Lower leg skin (tissue), 3 donors: ENCODE measurements at regions not wholly inside any gene's neighbourhood (a gene's known extent, or its start where the extent isn't known, plus 50 kb on each side); places are given as distances from the start of the nearest gene placed in this dataset.

ENCODE experiments used
- POLR2A ChIP-seq, 2 donors: fragments of 450-650 bp; IDR thresholded peaks; one replicate each; pipeline ENCODE4 v1.6.1; 2016 to 2017; ENCODE audit warnings: antibody characterized with exemption in 2 of 2, mild to moderate bottlenecking in 1 of 2, moderate library complexity in 1 of 2
- TF ChIP-seq, protein P1 (sequence below), 3 donors: fragments of 450-650 bp; IDR thresholded peaks; one replicate each; pipeline ENCODE4 v1.5.1; 2016; ENCODE audit warnings: antibody characterized with exemption in 3 of 3, mild to moderate bottlenecking in 3 of 3, moderate library complexity in 2 of 3

- TF ChIP-seq, protein P1, sequence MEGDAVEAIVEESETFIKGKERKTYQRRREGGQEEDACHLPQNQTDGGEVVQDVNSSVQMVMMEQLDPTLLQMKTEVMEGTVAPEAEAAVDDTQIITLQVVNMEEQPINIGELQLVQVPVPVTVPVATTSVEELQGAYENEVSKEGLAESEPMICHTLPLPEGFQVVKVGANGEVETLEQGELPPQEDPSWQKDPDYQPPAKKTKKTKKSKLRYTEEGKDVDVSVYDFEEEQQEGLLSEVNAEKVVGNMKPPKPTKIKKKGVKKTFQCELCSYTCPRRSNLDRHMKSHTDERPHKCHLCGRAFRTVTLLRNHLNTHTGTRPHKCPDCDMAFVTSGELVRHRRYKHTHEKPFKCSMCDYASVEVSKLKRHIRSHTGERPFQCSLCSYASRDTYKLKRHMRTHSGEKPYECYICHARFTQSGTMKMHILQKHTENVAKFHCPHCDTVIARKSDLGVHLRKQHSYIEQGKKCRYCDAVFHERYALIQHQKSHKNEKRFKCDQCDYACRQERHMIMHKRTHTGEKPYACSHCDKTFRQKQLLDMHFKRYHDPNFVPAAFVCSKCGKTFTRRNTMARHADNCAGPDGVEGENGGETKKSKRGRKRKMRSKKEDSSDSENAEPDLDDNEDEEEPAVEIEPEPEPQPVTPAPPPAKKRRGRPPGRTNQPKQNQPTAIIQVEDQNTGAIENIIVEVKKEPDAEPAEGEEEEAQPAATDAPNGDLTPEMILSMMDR (IDR thresholded peaks at IDR 0.05) = peak in 1 of 3 donors; percentile 29
- no peak for TF ChIP-seq POLR2A (IDR thresholded peaks at IDR 0.05)
Measured at GRCh38 chr6:53728570-53729194, 63.1 kb upstream of the KLHL31 start.
